NOMO-1 (cell line): ENCODE measurements at regions not wholly inside any gene's neighbourhood (a gene's known extent, or its start where the extent isn't known, plus 50 kb on each side); places are given as distances from the start of the nearest gene placed in this dataset.
A peak's percentile ranks its signal among the peaks of the same experiment; 100 is the strongest.
"Not testable (repeated sequence)": the region's sequence is repeated elsewhere in the genome, so short reads cannot be mapped to it uniquely, and the experiment has no call there.

Experiments
- DNase-seq, 2 experiments: peaks; one replicate each; lab custom pipeline; 2025; ENCODE audit not compliant: unreplicated experiment in 2 of 2; lab: John Stamatoyannopoulos, UW

DNA sequence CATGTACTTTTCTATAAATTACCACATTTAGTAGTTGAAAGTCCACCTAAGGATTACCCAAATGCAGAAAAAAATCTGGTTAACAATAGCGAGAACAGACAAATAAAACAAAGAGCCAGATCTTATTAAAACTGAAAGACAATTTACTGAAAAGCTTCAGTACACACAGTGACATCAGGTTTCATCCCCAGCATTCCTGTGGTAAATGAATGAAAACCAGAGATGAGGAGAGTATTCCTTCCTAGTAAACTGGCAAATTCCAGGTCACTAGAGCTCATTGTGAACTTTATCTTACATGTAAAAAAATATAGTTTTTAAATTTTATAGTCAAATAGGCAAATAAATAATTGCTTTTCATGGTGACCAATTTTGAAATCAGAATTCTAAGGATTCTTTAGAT, 1290.5 kb downstream of the ADGRL3 start:
- no peak for DNase-seq

DNA sequence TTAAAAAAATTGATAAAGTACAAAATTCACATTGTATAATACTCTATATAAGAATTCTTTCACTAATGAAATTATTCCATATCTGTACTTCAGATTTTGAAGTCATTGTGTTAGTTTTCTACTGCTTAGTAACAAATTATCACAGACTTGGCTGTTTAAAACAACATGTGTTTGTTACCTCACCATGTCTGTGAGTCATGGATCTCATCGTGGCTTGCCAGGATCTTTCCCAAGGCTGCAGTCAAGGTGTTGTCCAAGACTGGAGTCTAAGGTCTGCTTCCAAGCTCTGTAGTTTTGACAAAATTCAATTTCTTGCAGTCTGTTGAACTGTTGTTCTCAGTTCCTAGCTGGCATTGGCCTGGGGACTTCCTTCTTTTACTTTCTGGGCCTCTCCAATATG, 1286.9 kb downstream of the ADGRL3 start:
- DNase-seq = no peak

DNA sequence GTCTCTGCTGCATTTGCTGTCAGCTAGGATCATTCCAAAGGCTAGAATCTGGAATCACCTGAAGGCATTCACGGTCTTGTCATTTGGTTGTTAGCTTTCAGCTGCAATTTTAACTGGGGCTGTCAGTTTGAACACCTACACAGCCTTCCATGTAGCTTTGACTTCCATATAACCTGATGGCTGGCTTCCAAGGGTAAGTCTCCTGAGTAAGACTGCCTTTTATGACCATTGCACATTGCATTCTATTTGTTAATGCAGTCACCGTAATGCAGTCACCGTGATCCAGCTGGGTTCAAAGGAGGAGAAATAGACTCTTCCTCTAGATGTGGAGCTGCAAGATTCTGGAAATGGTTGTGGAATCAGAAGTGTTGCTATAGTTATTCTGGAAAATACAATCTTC, 1284.2 kb downstream of the ADGRL3 start:
- no peak for DNase-seq

DNA sequence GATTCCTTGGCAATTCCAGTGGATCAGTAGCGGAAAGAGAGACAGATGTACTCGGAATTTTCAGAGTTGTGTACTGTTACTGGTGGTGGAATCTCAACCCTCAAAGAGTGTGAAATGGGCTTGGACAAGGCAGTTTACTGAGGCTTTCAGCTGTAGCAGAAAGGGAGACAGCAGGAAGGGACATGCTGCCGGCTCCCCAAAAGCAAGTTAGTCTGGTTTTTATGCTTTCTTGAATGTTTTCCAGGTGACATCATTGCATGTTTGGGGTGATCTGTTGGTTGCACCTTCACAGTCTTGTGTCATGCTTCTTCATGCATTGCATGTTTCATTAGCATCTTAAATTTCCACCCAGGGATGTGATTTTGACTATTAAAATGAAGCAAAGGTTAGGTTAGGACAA, 1282.2 kb downstream of the ADGRL3 start:
- DNase-seq = no peak

DNA sequence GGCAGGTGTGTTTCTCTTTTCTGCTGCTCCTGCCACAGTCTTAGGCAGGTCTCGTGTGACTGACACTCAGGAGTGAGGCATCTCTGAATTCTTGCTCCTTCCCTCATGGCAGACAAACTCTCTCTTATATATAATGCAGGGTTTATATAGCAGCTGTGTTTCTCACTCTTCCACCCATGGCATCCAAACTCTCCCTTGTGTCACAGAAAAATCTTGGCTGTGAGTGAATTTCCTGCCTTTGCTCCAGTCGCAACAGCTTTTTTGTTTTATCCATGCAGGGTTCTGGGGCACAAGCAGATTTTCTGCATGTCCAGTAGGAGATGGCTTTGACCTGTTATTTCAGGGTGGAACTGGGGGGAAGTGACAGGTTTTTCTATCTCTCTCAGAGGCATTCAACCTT, 1275.5 kb downstream of the ADGRL3 start:
- no peak for DNase-seq

DNA sequence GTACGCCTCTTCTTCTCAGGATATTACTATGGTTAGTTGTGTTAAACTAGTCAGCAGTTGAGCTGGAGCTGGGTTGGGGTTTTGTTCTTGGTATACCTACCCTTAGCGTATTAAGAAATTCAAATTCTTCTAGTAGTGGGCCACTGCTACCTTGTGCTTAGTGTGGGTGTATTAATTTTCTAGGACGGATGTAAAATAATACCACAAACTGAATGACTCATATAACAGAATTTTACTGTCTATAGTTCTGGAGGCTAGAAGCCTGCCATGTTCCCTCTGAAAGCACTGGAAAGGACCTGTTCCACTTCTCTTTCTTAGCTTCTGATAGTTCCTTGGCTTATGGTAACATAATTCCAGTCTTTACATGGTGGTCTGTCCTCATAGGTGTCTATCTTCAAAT, 1274.7 kb downstream of the ADGRL3 start:
- DNase-seq = no peak

DNA sequence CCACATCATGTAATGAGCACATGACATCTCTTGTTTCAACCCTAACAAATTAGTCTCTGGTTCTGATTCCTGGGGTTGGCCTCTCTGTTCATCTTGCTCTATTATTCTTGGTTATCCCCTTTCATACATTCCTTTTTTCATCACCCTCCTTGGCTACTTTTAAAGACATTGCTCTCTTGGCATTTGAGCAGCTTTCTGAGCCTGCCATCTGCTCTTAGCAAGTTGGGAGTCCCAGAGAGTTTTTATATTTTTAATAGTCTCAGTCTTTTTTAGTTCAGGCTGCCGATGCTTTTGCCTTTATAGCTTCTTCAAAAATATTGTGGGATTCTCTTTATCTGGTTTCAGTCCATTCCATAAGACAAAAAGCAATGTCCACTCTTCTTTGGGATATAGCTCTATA, 1270.9 kb downstream of the ADGRL3 start:
- no peak for DNase-seq

DNA sequence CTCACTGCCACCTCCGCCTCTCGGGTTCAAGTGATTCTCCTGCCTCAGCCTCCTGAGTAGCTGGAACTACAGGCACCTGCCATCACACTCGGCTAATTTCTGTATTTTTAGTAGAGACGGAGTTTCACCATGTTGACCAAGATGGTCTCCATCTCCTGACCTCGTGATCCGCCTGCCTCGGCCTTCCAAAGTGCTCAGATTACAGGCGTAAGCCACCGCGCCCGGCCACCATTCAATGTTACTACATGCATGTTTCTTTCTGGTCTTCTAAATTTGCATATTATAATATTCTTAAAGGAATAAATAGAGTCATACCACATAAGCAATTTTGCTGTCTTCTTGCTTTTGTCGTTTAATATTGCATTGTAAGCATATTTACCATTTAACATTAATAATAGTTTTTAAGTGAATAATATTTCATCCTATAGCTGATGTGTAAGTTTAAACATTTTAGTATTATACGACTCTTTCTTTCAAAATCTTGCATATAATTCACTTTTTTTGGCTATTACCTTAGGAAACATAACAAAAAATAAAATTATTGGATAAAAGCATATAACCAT, 1270.4 kb downstream of the ADGRL3 start:
- DNase-seq = no peak

DNA sequence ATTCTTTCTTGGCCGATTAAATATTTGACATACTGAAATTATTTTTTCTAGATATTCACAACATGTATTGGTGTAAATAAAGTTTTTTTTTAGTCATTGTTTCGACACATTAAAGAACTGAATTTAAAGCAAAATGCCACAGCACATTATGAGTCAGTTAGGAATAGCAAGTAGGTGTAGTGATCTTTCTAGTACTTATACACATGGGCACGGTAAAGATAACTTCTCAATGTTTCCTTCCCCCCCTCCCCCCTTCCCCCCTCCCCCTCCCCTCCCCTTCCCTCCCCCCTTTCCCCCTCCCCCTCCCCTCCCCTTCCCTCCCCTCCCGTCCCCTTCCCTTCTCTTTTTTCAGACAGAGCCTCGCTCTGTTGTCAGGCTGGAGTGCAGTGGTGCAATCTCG, 1269.9 kb downstream of the ADGRL3 start:
- DNase-seq = no peak

DNA sequence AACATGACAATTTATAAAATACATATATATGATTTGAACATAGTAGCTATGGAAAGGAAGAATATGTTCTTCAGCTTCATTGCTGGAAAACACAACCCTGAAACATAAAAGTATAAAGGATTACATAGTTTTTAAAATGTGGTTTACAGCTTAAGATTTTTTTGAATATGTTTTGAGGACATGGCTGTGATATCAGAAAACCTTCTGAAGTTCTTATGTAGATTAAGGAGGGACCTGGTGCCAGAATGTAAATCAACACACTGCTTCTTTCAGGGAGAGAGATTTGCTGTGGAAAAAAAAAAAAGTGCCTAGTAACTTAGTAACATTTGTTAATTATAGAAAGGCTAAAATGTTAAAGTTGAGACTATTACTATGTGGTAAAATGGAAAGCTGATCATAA, 1261.8 kb downstream of the ADGRL3 start:
- no peak for DNase-seq

DNA sequence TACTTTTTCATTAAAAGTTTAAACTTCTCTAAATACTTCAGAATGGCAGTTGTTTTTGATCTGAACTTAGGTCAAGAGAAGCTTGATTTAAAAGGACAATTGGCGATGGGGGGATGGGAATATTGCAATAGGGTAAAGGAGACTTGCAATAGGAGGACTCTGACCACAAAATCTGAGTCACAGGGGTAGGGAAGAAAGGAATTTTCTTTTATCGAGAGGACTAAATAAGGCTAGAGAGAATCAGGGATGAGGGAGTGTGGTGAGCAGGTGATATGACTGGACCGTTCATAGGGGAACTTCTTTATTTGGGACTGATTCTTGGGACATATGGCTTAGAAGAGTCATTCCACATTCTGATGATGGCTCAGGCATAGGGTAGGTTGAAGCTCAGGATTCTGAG, 1260.2 kb downstream of the ADGRL3 start:
- DNase-seq = no peak

DNA sequence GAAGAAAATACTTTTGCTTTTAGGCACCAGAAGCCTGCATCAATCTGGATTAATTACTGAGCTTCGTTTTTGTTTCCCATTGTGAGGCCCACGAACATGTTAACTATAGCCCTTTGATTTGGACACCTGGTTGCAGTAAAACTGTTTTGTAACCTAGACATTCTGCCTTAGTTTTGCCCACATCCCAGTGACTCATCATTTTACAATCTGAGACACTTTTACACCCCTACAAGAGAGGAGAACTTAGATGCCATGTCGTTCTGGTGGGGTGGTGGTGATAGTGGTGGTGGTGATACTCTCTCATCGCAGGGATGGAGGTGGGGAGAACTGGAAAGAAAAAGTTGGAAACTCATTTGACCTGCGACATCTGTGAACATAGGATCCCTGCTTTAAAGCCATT, 1257.2 kb downstream of the ADGRL3 start:
- DNase-seq = peak in 1 of 2 experiments; percentile 1

DNA sequence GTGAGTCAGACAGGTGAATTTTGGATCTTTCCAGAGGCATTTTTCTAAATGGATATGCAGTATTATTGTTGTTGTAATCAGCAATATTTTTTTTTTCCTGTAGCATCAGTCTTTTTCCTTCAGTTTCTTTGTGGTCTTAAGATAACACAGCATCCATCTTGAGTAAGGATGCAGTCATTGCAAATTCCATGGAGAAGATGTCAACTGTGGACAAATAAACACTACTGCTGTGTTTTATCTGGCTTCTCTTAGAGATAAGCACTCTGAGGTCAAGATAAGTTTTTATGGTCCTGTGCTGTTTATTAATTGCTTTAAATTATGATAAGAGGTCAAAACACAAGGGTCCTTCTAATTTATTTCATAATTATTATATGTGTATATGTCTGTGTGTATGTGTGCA, 1255.7 kb downstream of the ADGRL3 start:
- DNase-seq = no peak

DNA sequence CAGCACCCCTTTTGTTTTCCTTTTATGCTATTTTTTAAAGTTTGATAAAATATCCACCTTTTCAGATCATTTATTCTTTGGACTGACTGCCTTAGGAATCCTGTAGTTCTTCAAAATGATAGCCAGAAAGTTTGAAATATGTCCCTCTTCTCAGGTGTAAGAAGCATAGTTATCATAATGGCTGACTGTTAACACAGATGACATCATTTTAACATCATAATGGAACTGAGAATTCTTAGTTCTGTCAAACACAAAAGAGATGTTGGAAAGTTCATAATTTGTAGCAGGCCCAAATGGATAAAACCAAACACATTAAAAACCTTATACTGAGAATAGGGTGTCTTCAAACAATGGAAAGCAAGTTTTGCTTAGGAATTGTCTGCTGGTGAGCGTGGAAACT, 1254.4 kb downstream of the ADGRL3 start:
- no peak for DNase-seq

DNA sequence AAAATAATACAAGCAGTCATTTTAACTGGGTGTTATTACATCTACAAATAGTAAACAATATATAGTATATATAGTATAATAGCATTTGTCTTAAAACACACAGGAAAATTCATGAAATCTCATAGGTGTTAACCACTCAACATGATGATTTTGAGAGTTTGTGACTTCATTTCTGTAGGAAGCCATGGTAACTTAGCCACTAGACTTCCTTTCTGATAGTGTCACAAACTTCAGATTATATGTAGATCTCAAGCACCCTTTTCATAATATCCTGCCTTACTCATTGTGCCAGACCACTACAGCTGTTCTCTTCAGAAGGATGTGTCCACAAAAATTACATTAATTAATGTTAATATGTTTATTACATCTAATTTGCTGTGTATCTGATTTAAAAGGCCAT, 1250.6 kb downstream of the ADGRL3 start:
- DNase-seq = no peak

DNA sequence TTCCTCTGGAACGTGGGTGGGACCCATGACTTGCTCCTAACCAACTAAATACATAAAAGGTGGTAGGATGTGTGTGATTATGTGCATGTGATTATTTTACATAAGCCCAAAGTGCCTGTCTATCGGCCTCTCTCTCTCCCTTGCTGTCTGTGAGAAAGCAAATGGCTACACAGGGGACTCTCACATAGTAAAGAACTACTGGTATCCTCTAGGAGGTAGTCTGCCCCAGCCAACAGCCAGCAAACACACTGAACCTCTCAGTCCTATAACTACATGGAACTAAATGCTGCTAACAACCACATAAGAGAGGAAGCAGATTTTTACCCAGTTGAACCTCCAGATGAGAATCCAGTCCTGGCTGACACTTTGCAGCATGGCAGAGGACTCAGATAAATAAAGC, 1249.4 kb downstream of the ADGRL3 start:
- no peak for DNase-seq

DNA sequence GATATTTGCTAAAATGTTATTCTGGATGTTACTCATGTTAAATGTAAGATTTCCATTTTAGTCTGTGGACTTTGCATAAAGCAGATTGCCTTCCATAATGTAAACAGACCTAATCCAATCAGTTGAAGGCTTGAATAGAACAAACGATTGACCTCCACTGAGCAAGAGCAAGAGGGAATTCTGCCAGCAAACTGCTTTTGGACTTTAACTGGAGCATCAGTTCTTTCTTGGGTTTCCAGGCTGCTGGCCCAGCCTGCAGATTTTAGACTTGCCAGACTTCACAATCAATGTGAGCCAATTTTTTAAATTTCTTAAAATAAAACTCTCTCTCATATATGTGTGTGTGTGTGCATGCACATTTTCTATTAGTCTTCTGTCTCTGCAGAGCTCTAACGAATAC, 1248.8 kb downstream of the ADGRL3 start:
- DNase-seq = no peak

DNA sequence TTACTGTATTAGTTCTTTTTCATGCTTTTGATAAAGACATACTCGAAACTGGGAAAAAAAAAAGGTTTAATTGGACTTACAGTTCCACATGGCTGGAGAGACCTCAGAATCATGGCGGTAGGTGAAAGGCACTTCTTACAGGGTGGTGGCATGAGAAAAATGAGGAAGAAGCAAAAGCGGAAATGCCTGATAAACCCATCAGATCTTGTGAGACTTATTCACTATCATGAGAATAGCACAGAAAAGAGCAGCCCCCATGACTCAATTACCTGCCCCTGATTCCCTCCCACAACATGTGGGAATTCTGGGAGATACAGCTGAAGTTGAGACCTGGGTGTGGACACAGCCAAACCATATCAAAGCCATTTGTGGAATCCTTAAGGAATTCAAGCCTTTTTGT, 1238.9 kb downstream of the ADGRL3 start:
- DNase-seq = no peak

DNA sequence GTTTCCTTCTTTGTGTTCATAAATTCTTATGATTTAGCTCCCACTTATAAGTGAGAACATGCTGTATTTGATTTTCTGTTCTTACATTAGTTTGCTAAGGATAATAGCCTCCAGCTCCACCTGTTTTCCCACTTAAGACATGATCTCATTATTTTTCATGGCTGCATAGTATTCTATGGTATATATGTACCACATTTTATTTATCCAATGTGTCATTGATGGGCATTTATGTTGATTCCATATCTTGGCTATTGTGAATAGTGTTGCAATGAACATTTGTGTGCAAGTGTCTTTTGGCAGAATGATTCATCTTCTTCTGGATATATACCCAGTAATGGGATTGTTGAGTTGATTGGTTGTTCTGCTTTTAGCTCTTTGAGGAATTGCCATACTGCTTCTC, 1234.8 kb downstream of the ADGRL3 start:
- no peak for DNase-seq

DNA sequence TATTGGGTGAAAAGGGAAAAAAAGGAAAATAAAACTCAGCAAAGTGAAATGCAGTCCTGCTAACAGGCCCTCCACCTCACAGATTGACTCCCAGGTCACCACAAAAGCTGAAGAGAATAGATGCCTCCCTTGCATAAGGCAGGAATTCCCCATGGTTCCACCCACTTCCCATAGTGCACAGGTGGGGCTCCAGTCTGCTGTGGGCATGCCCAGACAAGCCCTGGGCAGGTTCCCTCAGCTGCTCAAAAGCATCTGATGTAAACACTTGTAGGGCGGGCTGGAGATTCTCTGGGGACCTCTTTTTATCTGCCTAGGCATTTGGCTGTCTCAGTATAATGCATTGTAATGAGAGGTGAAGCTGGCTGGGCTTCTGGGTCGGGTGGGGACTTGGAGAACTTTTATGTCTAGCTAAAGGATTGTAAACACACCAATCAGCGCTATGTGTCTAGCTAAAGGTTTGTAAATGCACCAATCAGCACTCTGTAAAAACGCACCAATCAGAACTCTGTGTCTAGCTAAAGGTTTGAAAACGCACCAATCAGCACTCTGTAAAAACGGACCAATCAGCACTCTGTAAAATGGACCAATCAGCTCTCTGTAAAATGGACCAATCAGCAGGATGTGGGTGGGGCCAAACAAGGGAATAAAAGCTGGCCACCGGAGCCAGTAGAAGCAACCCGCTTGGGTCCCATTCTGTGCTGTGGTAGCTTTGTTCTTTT, 1231.5 kb downstream of the ADGRL3 start:
- not testable (repeated sequence) for DNase-seq

DNA sequence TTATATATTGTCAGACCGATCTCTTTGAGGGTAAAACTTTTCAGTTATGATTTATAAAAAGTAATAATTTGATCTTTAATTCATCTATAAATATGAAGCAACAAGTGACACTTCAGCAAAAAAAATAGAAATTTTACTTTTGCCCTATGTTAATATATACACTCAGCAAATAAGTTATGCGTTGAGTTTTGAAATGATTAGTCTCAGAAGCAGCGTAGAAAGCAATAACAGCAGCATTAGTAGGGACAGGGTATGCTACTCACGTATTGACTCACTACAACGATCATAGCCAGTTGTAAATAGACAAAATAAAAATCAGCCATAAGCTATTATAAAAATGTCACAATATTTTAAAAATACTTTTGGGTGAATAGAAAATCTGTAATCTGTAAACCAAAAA, 1229.2 kb downstream of the ADGRL3 start:
- no peak for DNase-seq

DNA sequence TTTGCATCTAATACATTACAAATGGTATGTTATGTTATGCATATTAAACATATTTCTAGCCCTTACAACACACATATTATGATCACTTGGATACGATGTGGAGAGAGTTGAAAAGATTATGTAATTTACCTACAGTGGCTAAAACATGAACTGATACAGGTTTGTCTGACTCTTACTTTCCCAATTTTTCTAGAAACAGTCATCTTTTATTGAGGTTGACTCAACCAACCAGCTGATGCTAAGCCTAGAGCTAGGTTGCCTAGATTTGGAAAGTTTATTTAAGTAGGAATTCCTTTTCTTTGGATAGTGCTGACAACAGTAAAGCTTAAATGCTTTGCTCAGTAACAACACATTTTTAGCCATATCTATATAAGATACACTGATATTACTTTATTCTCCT, 1215.1 kb downstream of the ADGRL3 start:
- no peak for DNase-seq

DNA sequence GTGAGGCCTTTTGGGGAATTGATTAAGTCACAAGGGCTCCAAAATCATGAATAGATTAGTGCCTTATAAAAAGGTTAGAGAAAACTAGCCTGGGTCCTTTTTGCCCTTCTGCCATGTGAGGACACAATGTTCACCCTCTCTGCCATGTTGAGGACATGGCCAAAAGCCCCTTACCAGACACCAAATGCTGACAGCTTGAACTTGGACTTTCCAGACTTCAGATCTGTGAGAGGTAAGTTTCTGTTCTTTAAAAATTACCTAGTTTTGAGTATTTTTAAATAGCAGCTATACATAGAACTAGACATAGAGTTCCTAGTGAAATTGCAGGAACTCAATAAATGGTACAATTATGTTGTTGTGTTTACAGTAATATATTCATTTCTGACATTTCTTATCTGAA, 1214.4 kb downstream of the ADGRL3 start:
- no peak for DNase-seq
